LNCaP clone FGC (cell line): ENCODE measurements at regions not wholly inside any gene's neighbourhood (a gene's known extent, or its start where the extent isn't known, plus 50 kb on each side); places are given as distances from the start of the nearest gene placed in this dataset.

Experiments used
- DNase-seq: peaks from one replicate; pipeline ENCODE4 v3.0.0-alpha.2; 2011; ENCODE audit warnings: low read depth
- H3K4me3 ChIP-seq: 2 replicates; pipeline ENCODE4 v1.5.1; 2011; ENCODE audit warnings: mild to moderate bottlenecking, low read depth, low read length, control low read depth
- TF ChIP-seq, protein P1 (sequence below): IDR thresholded peaks from 2 replicates; pipeline ENCODE4 v1.5.1; 2012; ENCODE audit warnings: mild to moderate bottlenecking; ENCODE audit not compliant: control insufficient read depth, insufficient read depth; ENCODE audit errors: extremely low read depth

DNA sequence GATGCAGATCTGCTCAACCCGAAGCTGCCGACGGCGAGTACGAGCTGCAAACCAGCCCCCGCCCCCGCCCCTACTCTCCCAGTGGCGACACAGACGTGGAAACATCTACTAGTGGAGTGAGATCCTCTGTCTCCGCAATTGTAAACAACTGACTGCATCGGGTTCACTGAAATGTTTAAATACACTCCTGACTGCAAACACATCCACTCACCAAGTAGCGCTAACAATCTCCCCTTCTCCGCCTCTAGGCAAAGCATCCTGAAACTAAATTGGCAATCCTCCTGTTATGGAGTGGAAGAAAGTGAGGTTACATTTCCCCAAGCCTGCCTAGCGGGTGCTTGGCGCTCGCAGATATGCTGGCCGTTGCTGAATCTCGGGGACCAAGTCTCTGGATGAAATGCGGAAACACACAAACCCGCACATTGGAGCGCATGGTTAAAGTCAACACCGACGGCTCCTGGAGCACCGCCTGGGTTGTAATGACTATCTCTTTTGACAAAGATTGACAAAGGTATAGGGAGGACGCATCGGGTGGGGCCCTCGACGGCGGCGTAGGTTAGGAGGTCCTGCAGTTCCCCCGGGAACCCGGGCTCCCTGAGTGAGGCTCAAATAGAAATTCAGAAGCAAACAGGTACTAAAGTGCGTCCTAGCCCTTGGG, 117.0 kb upstream of the TEX13C start:
- H3K4me3 ChIP-seq: peak overlapping the region; percentile 58
- TF ChIP-seq, protein P1, sequence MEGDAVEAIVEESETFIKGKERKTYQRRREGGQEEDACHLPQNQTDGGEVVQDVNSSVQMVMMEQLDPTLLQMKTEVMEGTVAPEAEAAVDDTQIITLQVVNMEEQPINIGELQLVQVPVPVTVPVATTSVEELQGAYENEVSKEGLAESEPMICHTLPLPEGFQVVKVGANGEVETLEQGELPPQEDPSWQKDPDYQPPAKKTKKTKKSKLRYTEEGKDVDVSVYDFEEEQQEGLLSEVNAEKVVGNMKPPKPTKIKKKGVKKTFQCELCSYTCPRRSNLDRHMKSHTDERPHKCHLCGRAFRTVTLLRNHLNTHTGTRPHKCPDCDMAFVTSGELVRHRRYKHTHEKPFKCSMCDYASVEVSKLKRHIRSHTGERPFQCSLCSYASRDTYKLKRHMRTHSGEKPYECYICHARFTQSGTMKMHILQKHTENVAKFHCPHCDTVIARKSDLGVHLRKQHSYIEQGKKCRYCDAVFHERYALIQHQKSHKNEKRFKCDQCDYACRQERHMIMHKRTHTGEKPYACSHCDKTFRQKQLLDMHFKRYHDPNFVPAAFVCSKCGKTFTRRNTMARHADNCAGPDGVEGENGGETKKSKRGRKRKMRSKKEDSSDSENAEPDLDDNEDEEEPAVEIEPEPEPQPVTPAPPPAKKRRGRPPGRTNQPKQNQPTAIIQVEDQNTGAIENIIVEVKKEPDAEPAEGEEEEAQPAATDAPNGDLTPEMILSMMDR: no peak
- DNase-seq: no peak

DNA sequence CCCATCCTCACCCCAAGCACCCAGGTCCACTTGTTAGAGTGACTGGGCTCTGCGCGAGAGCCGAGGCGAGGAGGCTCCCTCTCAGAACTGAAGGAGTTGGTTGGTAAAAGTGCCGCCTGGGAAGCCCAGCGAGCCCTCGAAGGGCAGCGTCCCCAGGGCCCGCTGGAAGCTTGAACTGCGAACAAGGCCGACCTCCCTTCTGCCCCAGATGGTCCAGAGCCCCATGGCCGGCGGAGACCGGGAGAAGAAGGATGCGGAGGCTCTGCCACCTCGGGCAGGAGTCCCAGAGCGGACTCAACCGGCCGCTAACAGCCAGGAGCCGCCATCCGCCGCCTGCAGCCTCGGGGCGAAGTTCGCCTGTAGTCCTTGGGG, 116.3 kb upstream of the TEX13C start:
- TF ChIP-seq, protein P1: no peak
- H3K4me3 ChIP-seq: peak overlapping the region; percentile 58
- DNase-seq: no peak

DNA sequence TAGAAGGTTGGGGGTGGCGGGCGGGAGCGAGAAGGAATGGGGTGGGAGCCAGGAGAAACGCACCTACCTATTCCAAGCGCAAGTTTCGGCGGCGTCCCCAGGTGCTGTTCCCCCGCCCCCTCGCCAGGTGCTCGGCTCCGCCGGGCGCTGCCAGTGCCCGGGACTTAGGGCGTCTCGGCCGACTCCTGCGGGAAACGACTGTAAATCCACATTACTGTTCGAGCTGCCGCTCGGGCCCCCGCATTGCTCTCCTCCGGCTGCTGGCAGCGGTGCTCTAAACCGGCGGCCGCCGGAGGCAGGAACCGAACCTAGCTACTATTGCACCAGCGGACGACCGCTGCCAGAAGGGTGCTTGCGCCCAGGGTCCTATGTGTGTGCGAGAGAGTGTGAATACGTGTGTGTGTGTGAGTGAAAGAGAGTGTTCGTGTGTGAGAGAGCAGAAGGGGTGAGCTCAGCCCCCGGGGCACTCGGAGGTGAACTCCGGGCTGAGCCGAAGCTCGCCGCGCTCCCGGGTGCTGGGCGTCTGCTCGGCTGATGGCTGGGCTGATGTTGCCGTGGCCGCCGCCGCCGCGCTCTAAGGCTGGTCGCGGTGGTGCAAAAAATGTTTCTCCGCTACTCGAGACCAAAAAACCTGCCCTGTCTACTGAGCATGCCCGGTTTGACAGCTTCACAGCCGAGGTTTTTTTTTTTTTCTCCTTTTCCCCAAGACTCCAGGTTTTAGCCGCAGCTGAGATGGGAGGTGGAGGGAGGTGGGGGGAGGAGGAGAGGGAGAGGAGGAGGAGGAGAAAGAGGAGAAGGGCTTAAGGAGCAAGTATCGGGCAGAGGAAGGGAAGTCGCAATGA, 115.7 kb upstream of the TEX13C start:
- TF ChIP-seq, protein P1: no peak
- H3K4me3 ChIP-seq: peak overlapping the region; percentile 58
- DNase-seq: peak; percentile 32

DNA sequence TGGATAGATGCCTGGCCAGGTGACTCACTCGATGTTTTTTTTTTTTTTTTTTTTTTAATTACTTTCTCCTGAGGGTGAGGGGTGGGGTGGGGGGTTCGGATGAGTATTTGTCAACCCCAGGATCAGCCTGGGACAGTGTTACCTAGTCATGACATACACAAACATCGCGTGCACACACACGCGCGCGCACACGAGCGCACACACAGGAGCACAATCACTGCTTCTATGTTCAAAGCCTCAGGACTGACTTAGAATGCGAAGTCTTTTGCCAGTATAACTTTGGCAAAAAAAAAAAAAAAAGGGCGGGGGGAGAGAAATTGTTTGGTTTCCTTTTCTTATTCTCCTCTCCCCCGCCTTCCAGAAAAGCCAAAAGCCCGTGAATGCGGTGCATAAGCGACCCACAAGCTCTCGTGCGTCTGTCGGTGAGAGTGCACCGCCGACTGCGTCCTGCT, 115.0 kb upstream of the TEX13C start:
- TF ChIP-seq, protein P1: no peak
- DNase-seq: no peak
- H3K4me3 ChIP-seq: peak overlapping the region; percentile 58

DNA sequence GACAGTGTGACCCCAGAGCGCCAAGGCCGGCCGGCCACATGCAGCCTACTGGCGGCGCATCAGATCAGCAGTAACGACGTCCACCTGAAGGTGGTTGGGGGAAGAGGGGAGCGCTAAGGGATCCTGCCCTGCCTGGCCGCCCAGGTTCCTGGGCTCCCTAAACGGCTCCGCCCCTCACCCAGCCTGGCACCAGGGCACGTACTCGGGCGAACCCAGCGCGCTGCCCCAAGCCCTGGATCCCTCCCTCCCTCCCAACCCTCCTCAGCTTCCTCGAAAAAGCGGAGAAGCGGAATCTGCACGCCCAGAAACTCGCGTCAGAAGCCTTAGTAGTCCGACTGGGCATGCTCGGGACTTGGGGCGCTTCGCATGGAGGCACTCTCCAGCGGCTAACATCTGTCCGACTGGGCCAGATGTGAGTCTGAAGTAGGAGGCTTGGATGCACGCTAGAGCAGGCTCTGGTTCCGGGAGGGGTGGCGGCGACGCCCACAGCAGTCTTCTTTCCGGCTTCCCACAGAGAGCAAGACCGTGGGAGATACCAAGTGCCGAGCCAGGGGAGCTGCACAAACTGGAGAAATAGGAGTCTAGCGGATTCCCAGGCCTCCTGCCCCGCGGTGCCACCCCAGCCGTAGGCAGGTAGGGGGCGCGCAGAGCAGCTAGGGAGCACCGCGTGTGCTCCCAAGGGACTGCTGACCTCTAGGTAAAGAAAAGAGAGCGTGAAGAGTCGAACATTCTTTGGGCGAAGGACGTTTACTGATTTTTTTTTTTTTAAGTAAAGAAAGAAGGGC, 114.3 kb upstream of the TEX13C start:
- H3K4me3 ChIP-seq: peak overlapping the region; percentile 58
- TF ChIP-seq, protein P1: no peak
- DNase-seq: peak; percentile 41

DNA sequence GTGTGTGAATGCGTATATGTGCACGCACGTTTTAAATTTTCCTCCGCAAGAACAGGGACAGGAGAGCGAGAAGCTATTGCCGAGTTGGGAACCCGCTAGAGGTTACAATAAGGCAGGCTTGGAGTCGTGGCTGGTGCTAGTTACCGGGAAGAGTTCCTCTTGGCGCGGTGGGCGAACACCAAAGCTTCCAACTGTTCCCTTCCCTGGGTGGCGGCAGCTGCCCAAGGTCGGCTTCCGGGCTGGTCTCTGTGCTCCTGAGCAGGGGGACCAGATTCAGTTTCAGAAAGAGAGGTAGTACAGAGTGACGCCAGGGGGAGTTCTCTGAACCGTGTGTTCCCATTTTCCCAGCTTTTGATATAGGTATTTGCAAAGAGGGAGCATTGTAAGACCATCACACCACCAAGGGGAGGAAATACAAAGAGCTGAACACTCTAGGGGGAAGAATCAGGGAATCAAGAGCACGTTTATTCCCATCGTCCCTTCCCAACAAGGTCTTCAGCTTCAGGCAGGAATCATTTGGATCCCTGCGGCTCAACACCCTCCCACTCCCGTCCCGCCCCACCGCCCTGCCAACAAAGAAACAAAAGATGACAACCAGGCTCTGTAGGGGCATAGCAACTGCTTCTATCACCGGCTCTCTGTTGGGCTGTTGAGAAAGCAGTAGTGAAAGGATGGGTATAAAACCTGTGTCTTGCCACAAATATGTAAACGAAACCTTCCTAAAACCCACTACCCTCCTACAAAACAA, 113.6 kb upstream of the TEX13C start:
- no peak for DNase-seq
- TF ChIP-seq, protein P1: no peak
- H3K4me3 ChIP-seq: no peak overlapping the region
